ENCODE measurements at regions not wholly inside any gene's neighbourhood (a gene's known extent, or its start where the extent isn't known, plus 50 kb on each side); places are given as distances from the start of the nearest gene placed in this dataset.

GRCh38 chr6:22067122-22067521 is 229.7 kb downstream of the PRL start:
- WGBS, 2 donors = 35 to 43% methylated on average over 1 of the region's 1 CpG
- DNase-seq (no peak), FAIRE-seq (no peak), ATAC-seq (no peak)
- no peak for TF ChIP-seq CTCF (IDR thresholded peaks at IDR 0.05)
- no peaks in the 10 kb centered on the region for H3K36me3 ChIP-seq
- no peak overlapping the region for H3K4me3 ChIP-seq
- H3K27ac ChIP-seq = no peak overlapping the region
- intact Hi-C loops (cut with DNase I) = no loop called here
- no peaks in the 10 kb centered on the region for H3K9me3 ChIP-seq
- H3K27me3 ChIP-seq = no peaks in the 10 kb centered on the region
- H3K4me1 ChIP-seq = peaks cover 0 to 4% (median 0%) of the 10 kb centered on the region in 3 donors

DNA sequence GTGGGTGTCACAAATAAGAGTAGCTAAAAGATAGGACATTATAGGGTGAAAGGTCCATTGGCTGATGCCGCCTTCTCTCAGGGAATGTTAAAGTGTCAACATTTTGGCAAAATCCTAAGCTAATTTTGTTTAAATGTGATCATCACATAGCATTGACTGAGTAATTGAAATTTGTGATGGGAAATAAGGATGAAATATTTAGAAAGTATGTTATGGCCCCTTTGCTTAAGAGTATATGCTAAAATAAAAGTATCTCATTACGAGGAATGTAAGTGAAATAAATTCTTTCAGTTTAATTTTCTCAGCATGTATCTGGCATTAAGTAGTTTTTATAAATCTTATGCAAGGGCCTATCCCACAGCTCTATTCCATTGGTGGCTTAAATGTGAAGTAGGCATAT is 229.2 kb downstream of the PRL start:
- DNase-seq (no peak), ATAC-seq (no peak), FAIRE-seq (no peak)
- intact Hi-C loops (cut with DNase I) = no loop called here
- 97% methylated on average over 2 of the region's 2 CpGs for WGBS, 2 donors
- no peaks in the 10 kb centered on the region for H3K36me3 ChIP-seq
- no peak overlapping the region for H3K27ac ChIP-seq
- H3K4me1 ChIP-seq = peaks cover 0 to 4% (median 0%) of the 10 kb centered on the region in 3 donors
- H3K27me3 ChIP-seq = no peaks in the 10 kb centered on the region
- no peak overlapping the region for H3K4me3 ChIP-seq
- H3K9me3 ChIP-seq = no peaks in the 10 kb centered on the region
- no peak for TF ChIP-seq CTCF (IDR thresholded peaks at IDR 0.05)

GRCh38 chr6:22068561-22069305 is 228.1 kb downstream of the PRL start:
- H3K36me3 ChIP-seq = no peaks in the 10 kb centered on the region
- no peak overlapping the region for H3K4me3 ChIP-seq
- DNase-seq (no peak), ATAC-seq (no peak), FAIRE-seq (no peak)
- no peaks in the 10 kb centered on the region for H3K27me3 ChIP-seq
- 74 to 84% methylated on average over 4 of the region's 4 CpGs for WGBS, 2 donors
- no peak for TF ChIP-seq CTCF (IDR thresholded peaks at IDR 0.05)
- peaks cover 0 to 4% (median 0%) of the 10 kb centered on the region in 3 donors for H3K4me1 ChIP-seq
- H3K27ac ChIP-seq = no peak overlapping the region
- no peaks in the 10 kb centered on the region for H3K9me3 ChIP-seq
- intact Hi-C loops (cut with DNase I) = no loop called here

- no peak overlapping the region for H3K4me3 ChIP-seq
- DNase-seq (no peak), FAIRE-seq (no peak), ATAC-seq (no peak)
- intact Hi-C loops (cut with DNase I) = no loop called here
- no peaks in the 10 kb centered on the region for H3K36me3 ChIP-seq
- H3K27me3 ChIP-seq = no peaks in the 10 kb centered on the region
- H3K27ac ChIP-seq = no peak overlapping the region
- 65 to 83% methylated on average over 3 of the region's 3 CpGs for WGBS, 2 donors
- H3K4me1 ChIP-seq = peaks cover 0 to 4% (median 0%) of the 10 kb centered on the region in 3 donors
- H3K9me3 ChIP-seq = no peaks in the 10 kb centered on the region
- TF ChIP-seq CTCF (IDR thresholded peaks at IDR 0.05) = no peak
These were observed 227.5 kb downstream of the PRL start for GRCh38 chr6:22069306-22069800.
